A549 (cell line): ENCODE measurements at regions not wholly inside any gene's neighbourhood (a gene's known extent, or its start where the extent isn't known, plus 50 kb on each side); places are given as distances from the start of the nearest gene placed in this dataset.

Experiments used
- ATAC-seq, 2 experiments: fragments of 200-7000 bp in 1 of 2; fragments of >200 bp in 1 of 2; cut with Nextera tagmentation in 1 of 2; cut with Tn5 transposase in 1 of 2; 3 replicates each; pipeline versions ENCODE4 v1.8.0 to v1.9.1; 2018 to 2020; ENCODE audit warnings: mild to moderate bottlenecking in 1 of 2, moderate library complexity in 1 of 2
- CTCF ChIA-PET: fragments of 300-600 bp; sonication (Branson Sonifier 250); formaldehyde crosslinking; extraction: SDS; loops from one replicate; lab custom pipeline; 2021; ENCODE audit warnings: antibody characterized with exemption, inconsistent platforms; lab: Yijun Ruan, JAX
- POLR2A ChIA-PET: fragments of 350-600 bp; formaldehyde crosslinking; extraction: SDS; loops from one replicate; lab custom pipeline; 2021; ENCODE audit warnings: antibody characterized with exemption, inconsistent platforms; lab: Yijun Ruan, JAX
- DNase-seq, 2 experiments: peaks; one replicate each; pipeline versions ENCODE4 v3.0.0 to v3.0.0-alpha.2; 2011 to 2016; ENCODE audit warnings: low read depth in 1 of 2, low spot score in 1 of 2
- FAIRE-seq: peaks from 2 replicates; lab custom pipeline; 2011; peaks lifted over from hg19 to GRCh38; lab: Jason Lieb, UNC
- H3K27ac ChIP-seq, 2 experiments: fragments of >200 bp; sonication (Bioruptor Twin); formaldehyde crosslinking; 3 replicates each; pipeline ENCODE4 v1.5.1; 2016 to 2017
- H3K4me1 ChIP-seq: fragments of >200 bp; sonication (Bioruptor Twin); formaldehyde crosslinking; 3 replicates; pipeline ENCODE4 v1.6.1; 2016
- H3K4me2 ChIP-seq: fragments of >200 bp; sonication (Bioruptor Twin); formaldehyde crosslinking; 3 replicates; pipeline ENCODE4 v1.6.1; 2016
- H3K4me3 ChIP-seq: fragments of >200 bp; sonication (Bioruptor Twin); formaldehyde crosslinking; 3 replicates; pipeline ENCODE4 v1.5.1; 2016
- H3K9me3 ChIP-seq: fragments of >200 bp; sonication (Bioruptor Twin); formaldehyde crosslinking; 3 replicates; pipeline ENCODE4 v1.6.1; 2016
- BHLHE40 ChIP-seq: IDR thresholded peaks from 2 replicates; pipeline ENCODE4 v1.6.1; 2012; ENCODE audit warnings: low read depth, low read length, inconsistent platforms
- CEBPB ChIP-seq, 2 experiments: fragments of >200 bp in 1 of 2; sonication (Bioruptor Twin) in 1 of 2; formaldehyde crosslinking in 1 of 2; IDR thresholded peaks; 2 replicates each; pipeline ENCODE4 v1.6.1; 2012 to 2016
- CHD2 ChIP-seq: fragments of 150-350 bp; IDR thresholded peaks from 2 replicates; pipeline ENCODE4 v1.6.1; 2014; ENCODE audit warnings: low read length; ENCODE audit not compliant: partially characterized antibody
- EHF ChIP-seq: fragments of 250-450 bp; sonication (Bioruptor Pico); IDR thresholded peaks from 2 replicates; pipeline ENCODE4 v1.5.0; 2020; ENCODE audit warnings: mild to moderate bottlenecking
- EHMT2 ChIP-seq: fragments of 200-600 bp; sonication (generic); IDR thresholded peaks from 2 replicates; pipeline ENCODE4 v1.6.1; 2016; ENCODE audit warnings: antibody characterized with exemption, low read depth, mild to moderate bottlenecking, moderate library complexity
- FOSL2 ChIP-seq, 2 experiments: fragments of 450-650 bp in 1 of 2; fragments of >200 bp in 1 of 2; sonication (Bioruptor Twin) in 1 of 2; formaldehyde crosslinking; IDR thresholded peaks; 2 replicates each; pipeline versions ENCODE4 v1.5.0 to v1.6.1; 2016 to 2020; ENCODE audit warnings: mild to moderate bottlenecking in 1 of 2, moderate library complexity in 1 of 2
- FOXS1 ChIP-seq: fragments of 250-450 bp; sonication (Bioruptor Pico); IDR thresholded peaks from 2 replicates; pipeline ENCODE4 v1.5.0; 2020; ENCODE audit warnings: mild to moderate bottlenecking, moderate library complexity
- HEYL ChIP-seq: fragments of 250-450 bp; sonication (Bioruptor Pico); IDR thresholded peaks from 2 replicates; pipeline ENCODE4 v1.8.0; 2021; ENCODE audit warnings: mild to moderate bottlenecking, moderate library complexity
- HOXB5 ChIP-seq: fragments of 250-450 bp; sonication (Bioruptor Pico); IDR thresholded peaks from 2 replicates; pipeline ENCODE4 v1.5.0; 2020; ENCODE audit warnings: mild to moderate bottlenecking, moderate library complexity
- JUN ChIP-seq, 2 experiments: fragments of >200 bp; sonication (Bioruptor Twin); formaldehyde crosslinking; IDR thresholded peaks; 2 replicates in 1 of 2; 3 replicates in 1 of 2; pipeline ENCODE4 v1.6.1; 2016 to 2017
- JUNB ChIP-seq: fragments of >200 bp; sonication (Bioruptor Twin); formaldehyde crosslinking; IDR thresholded peaks from 2 replicates; pipeline ENCODE4 v1.6.1; 2016
- MYC ChIP-seq: IDR thresholded peaks from 2 replicates; pipeline ENCODE4 v1.6.1; 2012; ENCODE audit warnings: mild to moderate bottlenecking, inconsistent platforms, low read length, improper control_type of control experiment, borderline replicate concordance
- POLR2A ChIP-seq: IDR thresholded peaks from 2 replicates; pipeline ENCODE4 v1.6.1; 2012; ENCODE audit warnings: mild to moderate bottlenecking, low read length
- POLR2AphosphoS2 ChIP-seq: conservative IDR thresholded peaks from 2 replicates; pipeline ENCODE4 v1.6.1; 2012; ENCODE audit warnings: low read length, improper control_type of control experiment, inconsistent platforms
- RCOR1 ChIP-seq: fragments of 150-350 bp; IDR thresholded peaks from 2 replicates; pipeline ENCODE4 v1.6.1; 2014; ENCODE audit warnings: antibody characterized with exemption, low read length, low read depth
- RFX5 ChIP-seq: fragments of 450-650 bp; IDR thresholded peaks from 2 replicates; pipeline ENCODE4 v1.7.1; 2014; ENCODE audit warnings: antibody characterized with exemption, mild to moderate bottlenecking, moderate library complexity
- RNF2 ChIP-seq: fragments of 200-600 bp; sonication (generic); IDR thresholded peaks from 2 replicates; pipeline ENCODE4 v1.6.1; 2016; ENCODE audit warnings: low read depth, mild to moderate bottlenecking, antibody characterized with exemption, moderate library complexity, borderline replicate concordance
- SREBF2 ChIP-seq: fragments of 450-650 bp; IDR thresholded peaks from 2 replicates; pipeline ENCODE4 v1.6.1; 2014; ENCODE audit warnings: mild to moderate bottlenecking, moderate library complexity
- TFCP2L1 ChIP-seq: fragments of 250-450 bp; sonication (Bioruptor Pico); IDR thresholded peaks from 2 replicates; pipeline ENCODE4 v1.5.0; 2021; ENCODE audit warnings: mild to moderate bottlenecking
- TP53 ChIP-seq: fragments of 250-450 bp; sonication (Bioruptor Pico); IDR thresholded peaks from 2 replicates; pipeline ENCODE4 v1.5.0; 2021; ENCODE audit warnings: mild to moderate bottlenecking, moderate library complexity
- WGBS: methylation state at CpG from one replicate; pipeline ENCODE4 v1.1.6; 2017; ENCODE audit errors: missing lambda C conversion rate; 5-methylcytosine and 5-hydroxymethylcytosine counted together
- TF ChIP-seq, protein P1 (sequence below): IDR thresholded peaks from 2 replicates; pipeline ENCODE4 v1.6.1; 2012
- TF ChIP-seq, protein P2 (sequence below): fragments of >200 bp; sonication (Bioruptor Twin); formaldehyde crosslinking; IDR thresholded peaks from 3 replicates; pipeline ENCODE4 v1.5.1; 2016
- TF ChIP-seq, protein P3 (sequence below): IDR thresholded peaks from 2 replicates; pipeline ENCODE4 v1.6.1; 2012
- TF ChIP-seq, protein P4 (sequence below): fragments of 200-600 bp; sonication (generic); IDR thresholded peaks from 2 replicates; pipeline ENCODE4 v1.6.1; 2016; ENCODE audit warnings: antibody characterized with exemption, mild to moderate bottlenecking, moderate library complexity
- TF ChIP-seq, protein P5 (sequence below): fragments of 250-450 bp; sonication (Bioruptor Pico); IDR thresholded peaks from 2 replicates; pipeline ENCODE4 v1.5.0; 2021; ENCODE audit warnings: mild to moderate bottlenecking, moderate library complexity, borderline replicate concordance
- TF ChIP-seq, protein P6 (sequence below): fragments of 450-650 bp; IDR thresholded peaks from 2 replicates; pipeline ENCODE4 v1.6.1; 2014; ENCODE audit warnings: antibody characterized with exemption
- TF ChIP-seq, protein P7 (sequence below): fragments of 250-450 bp; sonication (Bioruptor Pico); IDR thresholded peaks from 2 replicates; pipeline ENCODE4 v1.5.0; 2020; ENCODE audit warnings: low read depth, mild to moderate bottlenecking, moderate library complexity
- TF ChIP-seq, protein P8 (sequence below): fragments of >200 bp; sonication (Bioruptor Twin); formaldehyde crosslinking; IDR thresholded peaks from 2 replicates; pipeline ENCODE4 v1.6.1; 2016

DNA sequence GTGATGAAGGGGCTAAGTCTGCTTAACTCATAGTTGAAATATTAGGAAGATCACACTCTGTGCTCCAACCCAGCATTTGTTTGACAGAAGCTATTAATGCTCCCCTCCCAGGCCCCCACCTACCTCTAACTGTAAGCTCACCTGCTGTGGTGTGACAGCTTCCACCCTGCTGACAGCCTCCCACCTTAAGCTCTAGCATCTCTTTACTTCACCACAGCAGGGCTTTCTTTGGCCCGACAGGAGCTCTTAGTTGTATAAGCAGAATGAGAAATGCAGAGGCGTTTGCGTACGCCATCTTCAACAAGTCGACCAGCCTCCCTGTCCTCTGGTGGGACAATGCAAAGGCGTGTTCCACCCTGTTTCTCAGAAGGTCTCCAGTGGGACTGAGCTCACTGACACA, 80.1 kb upstream of the OSBPL8 start:
- peaks cover 13% of the 10 kb centered on the region for H3K4me1 ChIP-seq
- ATAC-seq = no peak
- no peak overlapping the region for H3K27ac ChIP-seq
- POLR2A ChIA-PET = no interaction called here
- FAIRE-seq = no peak
- H3K4me3 ChIP-seq = no peak overlapping the region
- CTCF ChIA-PET = interaction anchor here (0.5 to 1.4 kb wide), 5 partner anchors 151 to 371 kb away, joined by 3 to 4 read pairs (median 3); no protein-coding TSS in a partner anchor
- H3K9me3 ChIP-seq = no peaks in the 10 kb centered on the region
- TF ChIP-seq HEYL (CRISPR knock-in tag) = no peak
- TF ChIP-seq POLR2AphosphoS2 = no peak
- TF ChIP-seq, protein P1, sequence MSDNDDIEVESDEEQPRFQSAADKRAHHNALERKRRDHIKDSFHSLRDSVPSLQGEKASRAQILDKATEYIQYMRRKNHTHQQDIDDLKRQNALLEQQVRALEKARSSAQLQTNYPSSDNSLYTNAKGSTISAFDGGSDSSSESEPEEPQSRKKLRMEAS = no peak
- TF ChIP-seq, protein P2, sequence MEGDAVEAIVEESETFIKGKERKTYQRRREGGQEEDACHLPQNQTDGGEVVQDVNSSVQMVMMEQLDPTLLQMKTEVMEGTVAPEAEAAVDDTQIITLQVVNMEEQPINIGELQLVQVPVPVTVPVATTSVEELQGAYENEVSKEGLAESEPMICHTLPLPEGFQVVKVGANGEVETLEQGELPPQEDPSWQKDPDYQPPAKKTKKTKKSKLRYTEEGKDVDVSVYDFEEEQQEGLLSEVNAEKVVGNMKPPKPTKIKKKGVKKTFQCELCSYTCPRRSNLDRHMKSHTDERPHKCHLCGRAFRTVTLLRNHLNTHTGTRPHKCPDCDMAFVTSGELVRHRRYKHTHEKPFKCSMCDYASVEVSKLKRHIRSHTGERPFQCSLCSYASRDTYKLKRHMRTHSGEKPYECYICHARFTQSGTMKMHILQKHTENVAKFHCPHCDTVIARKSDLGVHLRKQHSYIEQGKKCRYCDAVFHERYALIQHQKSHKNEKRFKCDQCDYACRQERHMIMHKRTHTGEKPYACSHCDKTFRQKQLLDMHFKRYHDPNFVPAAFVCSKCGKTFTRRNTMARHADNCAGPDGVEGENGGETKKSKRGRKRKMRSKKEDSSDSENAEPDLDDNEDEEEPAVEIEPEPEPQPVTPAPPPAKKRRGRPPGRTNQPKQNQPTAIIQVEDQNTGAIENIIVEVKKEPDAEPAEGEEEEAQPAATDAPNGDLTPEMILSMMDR = no peak
- no peak for TF ChIP-seq JUN (IDR thresholded peaks at IDR 0.05)
- no peak for TF ChIP-seq TFCP2L1 (CRISPR knock-in tag)
- no peak for TF ChIP-seq BHLHE40
- no peak for TF ChIP-seq MYC
- no peak for TF ChIP-seq RNF2
- no peak for TF ChIP-seq SREBF2
- TF ChIP-seq HOXB5 (CRISPR knock-in tag) = no peak
- TF ChIP-seq, protein P3, sequence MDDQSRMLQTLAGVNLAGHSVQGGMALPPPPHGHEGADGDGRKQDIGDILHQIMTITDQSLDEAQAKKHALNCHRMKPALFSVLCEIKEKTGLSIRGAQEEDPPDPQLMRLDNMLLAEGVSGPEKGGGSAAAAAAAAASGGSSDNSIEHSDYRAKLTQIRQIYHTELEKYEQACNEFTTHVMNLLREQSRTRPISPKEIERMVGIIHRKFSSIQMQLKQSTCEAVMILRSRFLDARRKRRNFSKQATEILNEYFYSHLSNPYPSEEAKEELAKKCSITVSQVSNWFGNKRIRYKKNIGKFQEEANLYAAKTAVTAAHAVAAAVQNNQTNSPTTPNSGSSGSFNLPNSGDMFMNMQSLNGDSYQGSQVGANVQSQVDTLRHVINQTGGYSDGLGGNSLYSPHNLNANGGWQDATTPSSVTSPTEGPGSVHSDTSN = no peak
- no peak for TF ChIP-seq CHD2
- no peak for TF ChIP-seq TP53
- TF ChIP-seq JUNB = no peak
- TF ChIP-seq EHMT2 = no peak
- TF ChIP-seq, protein P4, sequence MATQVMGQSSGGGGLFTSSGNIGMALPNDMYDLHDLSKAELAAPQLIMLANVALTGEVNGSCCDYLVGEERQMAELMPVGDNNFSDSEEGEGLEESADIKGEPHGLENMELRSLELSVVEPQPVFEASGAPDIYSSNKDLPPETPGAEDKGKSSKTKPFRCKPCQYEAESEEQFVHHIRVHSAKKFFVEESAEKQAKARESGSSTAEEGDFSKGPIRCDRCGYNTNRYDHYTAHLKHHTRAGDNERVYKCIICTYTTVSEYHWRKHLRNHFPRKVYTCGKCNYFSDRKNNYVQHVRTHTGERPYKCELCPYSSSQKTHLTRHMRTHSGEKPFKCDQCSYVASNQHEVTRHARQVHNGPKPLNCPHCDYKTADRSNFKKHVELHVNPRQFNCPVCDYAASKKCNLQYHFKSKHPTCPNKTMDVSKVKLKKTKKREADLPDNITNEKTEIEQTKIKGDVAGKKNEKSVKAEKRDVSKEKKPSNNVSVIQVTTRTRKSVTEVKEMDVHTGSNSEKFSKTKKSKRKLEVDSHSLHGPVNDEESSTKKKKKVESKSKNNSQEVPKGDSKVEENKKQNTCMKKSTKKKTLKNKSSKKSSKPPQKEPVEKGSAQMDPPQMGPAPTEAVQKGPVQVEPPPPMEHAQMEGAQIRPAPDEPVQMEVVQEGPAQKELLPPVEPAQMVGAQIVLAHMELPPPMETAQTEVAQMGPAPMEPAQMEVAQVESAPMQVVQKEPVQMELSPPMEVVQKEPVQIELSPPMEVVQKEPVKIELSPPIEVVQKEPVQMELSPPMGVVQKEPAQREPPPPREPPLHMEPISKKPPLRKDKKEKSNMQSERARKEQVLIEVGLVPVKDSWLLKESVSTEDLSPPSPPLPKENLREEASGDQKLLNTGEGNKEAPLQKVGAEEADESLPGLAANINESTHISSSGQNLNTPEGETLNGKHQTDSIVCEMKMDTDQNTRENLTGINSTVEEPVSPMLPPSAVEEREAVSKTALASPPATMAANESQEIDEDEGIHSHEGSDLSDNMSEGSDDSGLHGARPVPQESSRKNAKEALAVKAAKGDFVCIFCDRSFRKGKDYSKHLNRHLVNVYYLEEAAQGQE = no peak
- DNase-seq = no peak
- WGBS = 91% methylated on average over 6 of the region's 6 CpGs
- H3K4me2 ChIP-seq = no peak overlapping the region

DNA sequence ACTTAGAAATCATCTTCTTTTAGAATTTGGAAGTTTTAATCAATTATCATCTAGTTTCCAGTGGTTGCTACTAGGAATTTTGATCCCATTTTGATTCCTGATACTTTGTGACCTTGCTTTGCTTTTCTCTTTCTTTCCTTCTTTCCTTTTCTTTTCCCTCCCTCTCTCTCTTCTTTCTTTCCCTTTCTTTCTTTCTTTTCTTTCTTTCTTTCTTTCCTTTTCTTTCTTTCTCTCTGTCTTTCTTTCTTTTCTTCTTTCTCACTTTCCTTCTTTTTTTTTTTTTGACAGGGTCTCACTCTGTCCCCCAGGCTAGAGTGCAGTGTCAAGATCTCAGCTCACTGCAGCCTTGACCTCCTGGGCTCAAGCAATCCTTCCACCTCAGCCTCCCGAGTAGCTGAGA, 81.5 kb upstream of the OSBPL8 start:
- H3K9me3 ChIP-seq = no peaks in the 10 kb centered on the region
- no peak overlapping the region for H3K4me2 ChIP-seq
- no peak overlapping the region for H3K27ac ChIP-seq
- ChIA-PET CTCF (interaction anchor here (0.6 kb wide), 1 partner anchor 501 kb away, joined by 3 read pairs; no protein-coding TSS in a partner anchor), POLR2A (no interaction called here)
- FAIRE-seq (no peak), DNase-seq (no peak), ATAC-seq (no peak)
- H3K4me1 ChIP-seq = peaks cover 12% of the 10 kb centered on the region
- WGBS = 70% methylated on average over 1 of the region's 1 CpG
- H3K4me3 ChIP-seq = no peak overlapping the region
- no peak for TF ChIP-seq CEBPB (IDR thresholded peaks at IDR 0.05)
- TF ChIP-seq EHMT2 = no peak
- TF ChIP-seq, protein P5, sequence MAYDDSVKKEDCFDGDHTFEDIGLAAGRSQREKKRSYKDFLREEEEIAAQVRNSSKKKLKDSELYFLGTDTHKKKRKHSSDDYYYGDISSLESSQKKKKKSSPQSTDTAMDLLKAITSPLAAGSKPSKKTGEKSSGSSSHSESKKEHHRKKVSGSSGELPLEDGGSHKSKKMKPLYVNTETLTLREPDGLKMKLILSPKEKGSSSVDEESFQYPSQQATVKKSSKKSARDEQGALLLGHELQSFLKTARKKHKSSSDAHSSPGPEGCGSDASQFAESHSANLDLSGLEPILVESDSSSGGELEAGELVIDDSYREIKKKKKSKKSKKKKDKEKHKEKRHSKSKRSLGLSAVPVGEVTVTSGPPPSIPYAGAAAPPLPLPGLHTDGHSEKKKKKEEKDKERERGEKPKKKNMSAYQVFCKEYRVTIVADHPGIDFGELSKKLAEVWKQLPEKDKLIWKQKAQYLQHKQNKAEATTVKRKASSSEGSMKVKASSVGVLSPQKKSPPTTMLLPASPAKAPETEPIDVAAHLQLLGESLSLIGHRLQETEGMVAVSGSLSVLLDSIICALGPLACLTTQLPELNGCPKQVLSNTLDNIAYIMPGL (CRISPR knock-in tag) = no peak
- TF ChIP-seq MYC = no peak
- no peak for TF ChIP-seq RFX5
- TF ChIP-seq, protein P6, sequence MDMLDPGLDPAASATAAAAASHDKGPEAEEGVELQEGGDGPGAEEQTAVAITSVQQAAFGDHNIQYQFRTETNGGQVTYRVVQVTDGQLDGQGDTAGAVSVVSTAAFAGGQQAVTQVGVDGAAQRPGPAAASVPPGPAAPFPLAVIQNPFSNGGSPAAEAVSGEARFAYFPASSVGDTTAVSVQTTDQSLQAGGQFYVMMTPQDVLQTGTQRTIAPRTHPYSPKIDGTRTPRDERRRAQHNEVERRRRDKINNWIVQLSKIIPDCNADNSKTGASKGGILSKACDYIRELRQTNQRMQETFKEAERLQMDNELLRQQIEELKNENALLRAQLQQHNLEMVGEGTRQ = no peak
- TF ChIP-seq, protein P7, sequence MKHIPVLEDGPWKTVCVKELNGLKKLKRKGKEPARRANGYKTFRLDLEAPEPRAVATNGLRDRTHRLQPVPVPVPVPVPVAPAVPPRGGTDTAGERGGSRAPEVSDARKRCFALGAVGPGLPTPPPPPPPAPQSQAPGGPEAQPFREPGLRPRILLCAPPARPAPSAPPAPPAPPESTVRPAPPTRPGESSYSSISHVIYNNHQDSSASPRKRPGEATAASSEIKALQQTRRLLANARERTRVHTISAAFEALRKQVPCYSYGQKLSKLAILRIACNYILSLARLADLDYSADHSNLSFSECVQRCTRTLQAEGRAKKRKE (CRISPR knock-in tag) = no peak
- TF ChIP-seq EHF (CRISPR knock-in tag) = no peak
- no peak for TF ChIP-seq TP53
- TF ChIP-seq POLR2A = no peak
- TF ChIP-seq, protein P1 = no peak
- no peak for TF ChIP-seq RCOR1
- TF ChIP-seq FOSL2 (IDR thresholded peaks at IDR 0.05) = no peak
- TF ChIP-seq FOSL2 (CRISPR knock-in tag; IDR thresholded peaks at IDR 0.05) = no peak
- no peak for TF ChIP-seq FOXS1 (CRISPR knock-in tag)
- TF ChIP-seq, protein P8, sequence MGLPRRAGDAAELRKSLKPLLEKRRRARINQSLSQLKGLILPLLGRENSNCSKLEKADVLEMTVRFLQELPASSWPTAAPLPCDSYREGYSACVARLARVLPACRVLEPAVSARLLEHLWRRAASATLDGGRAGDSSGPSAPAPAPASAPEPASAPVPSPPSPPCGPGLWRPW = no peak
